ENCODE measurements at regions not wholly inside any gene's neighbourhood (a gene's known extent, or its start where the extent isn't known, plus 50 kb on each side); places are given as distances from the start of the nearest gene placed in this dataset.

- H3K9me3 ChIP-seq (ENCODE audit: low read length), result no peaks in the 10 kb centered on the region
- no peak overlapping the region for H3K4me2 ChIP-seq (ENCODE audit: low read length)
- H3K9me2 ChIP-seq (ENCODE audit: insufficient read depth, low read length), result no peaks in the 10 kb centered on the region
- H2AFZ ChIP-seq (ENCODE audit: low read depth, low read length), result no peak overlapping the region
- H3K4me3 ChIP-seq (ENCODE audit: low read length), result no peak overlapping the region
- H3K27ac ChIP-seq (ENCODE audit: low read length), result no peak overlapping the region
- H4K20me1 ChIP-seq (ENCODE audit: insufficient read depth), result no peaks in the 10 kb centered on the region
- TF ChIP-seq EP300 (conservative IDR thresholded peaks at IDR 0.05; ENCODE audit: poor library complexity, severe bottlenecking) (no peak), CTCF (IDR thresholded peaks at IDR 0.05; ENCODE audit: poor library complexity, severe bottlenecking) (peak; percentile 12), REST (IDR thresholded peaks at IDR 0.05; ENCODE audit: borderline replicate concordance) (no peak), RAD21 (conservative IDR thresholded peaks at IDR 0.05) (no peak), POLR2AphosphoS5 (IDR thresholded peaks at IDR 0.05) (no peak), SMC3 (conservative IDR thresholded peaks at IDR 0.05; ENCODE audit: poor library complexity) (no peak), TAF1 (IDR thresholded peaks at IDR 0.05; ENCODE audit: low read depth) (no peak)
- no peaks in the 10 kb centered on the region for H3K79me2 ChIP-seq (replicated peaks; ENCODE audit: insufficient read depth, low read length)
- no peaks in the 10 kb centered on the region for H3K36me3 ChIP-seq (ENCODE audit: insufficient read depth, low read length)
- no peaks in the 10 kb centered on the region for H3F3A ChIP-seq (ENCODE audit: insufficient read depth, low read length, poor library complexity, severe bottlenecking)
- no peak overlapping the region for H3K9ac ChIP-seq (ENCODE audit: low read length)
- H3K27me3 ChIP-seq (ENCODE audit: insufficient read depth, low read depth, low read length), result no peaks in the 10 kb centered on the region
Measured at GRCh38 chr3:25897019-25897418, 107.1 kb downstream of the OXSM start.

GRCh38 chr3:25899352-25900101, 109.6 kb downstream of the OXSM start:
- no peaks in the 10 kb centered on the region for H3K9me2 ChIP-seq (ENCODE audit: insufficient read depth, low read length)
- no peak overlapping the region for H2AFZ ChIP-seq (ENCODE audit: low read depth, low read length)
- TF ChIP-seq TAF1 (IDR thresholded peaks at IDR 0.05; ENCODE audit: low read depth) (no peak), MXI1 (conservative IDR thresholded peaks at IDR 0.05; ENCODE audit: poor library complexity, severe bottlenecking) (no peak), SMC3 (conservative IDR thresholded peaks at IDR 0.05; ENCODE audit: poor library complexity) (no peak), RAD21 (conservative IDR thresholded peaks at IDR 0.05) (no peak), CTCF (IDR thresholded peaks at IDR 0.05; ENCODE audit: poor library complexity, severe bottlenecking) (no peak), POLR2AphosphoS5 (IDR thresholded peaks at IDR 0.05) (no peak), EP300 (conservative IDR thresholded peaks at IDR 0.05; ENCODE audit: poor library complexity, severe bottlenecking) (no peak), EZH2 (IDR thresholded peaks at IDR 0.05; ENCODE audit: borderline replicate concordance, insufficient read depth, low read length, poor library complexity, severe bottlenecking) (no peak), REST (IDR thresholded peaks at IDR 0.05; ENCODE audit: borderline replicate concordance) (no peak)
- no peaks in the 10 kb centered on the region for H3K36me3 ChIP-seq (ENCODE audit: insufficient read depth, low read length)
- no peaks in the 10 kb centered on the region for H3K79me2 ChIP-seq (replicated peaks; ENCODE audit: insufficient read depth, low read length)
- no peaks in the 10 kb centered on the region for H3K27me3 ChIP-seq (ENCODE audit: insufficient read depth, low read depth, low read length)
- H3K27ac ChIP-seq (ENCODE audit: low read length), result no peak overlapping the region
- H4K20me1 ChIP-seq (ENCODE audit: insufficient read depth), result no peaks in the 10 kb centered on the region
- no peaks in the 10 kb centered on the region for H3F3A ChIP-seq (ENCODE audit: insufficient read depth, low read length, poor library complexity, severe bottlenecking)
- H3K4me2 ChIP-seq (ENCODE audit: low read length), result no peak overlapping the region
- no peak overlapping the region for H3K4me3 ChIP-seq (ENCODE audit: low read length)
- H3K9me3 ChIP-seq (ENCODE audit: low read length), result no peaks in the 10 kb centered on the region
- H3K9ac ChIP-seq (ENCODE audit: low read length), result no peak overlapping the region

Measured in neural cell (in vitro differentiated cells).